GM19324 (cell line): ENCODE measurements at regions not wholly inside any gene's neighbourhood (a gene's known extent, or its start where the extent isn't known, plus 50 kb on each side); places are given as distances from the start of the nearest gene placed in this dataset.

Experiments
- ATAC-seq: cut with Tn5 transposase; IDR thresholded peaks from one replicate; pipeline ENCODE4 v1.9.1; 2021; ENCODE audit warnings: mild to moderate bottlenecking, moderate library complexity; ENCODE audit not compliant: unreplicated experiment, low FRiP score

GRCh38 chr5:56692359-56693219, 122.8 kb upstream of the MAP3K1 start:
- peak; percentile 61 for ATAC-seq

GRCh38 chr5:56688402-56688801, 126.9 kb upstream of the MAP3K1 start:
- ATAC-seq = no peak

GRCh38 chr5:56686337-56687195, 128.8 kb upstream of the MAP3K1 start:
- no peak for ATAC-seq

- ATAC-seq = no peak
Measured at GRCh38 chr5:56685503-56686217, 129.7 kb upstream of the MAP3K1 start.

GRCh38 chr5:56684159-56684558, 131.2 kb upstream of the MAP3K1 start:
- no peak for ATAC-seq

- no peak for ATAC-seq
Measured at GRCh38 chr5:56683733-56684132, 131.6 kb upstream of the MAP3K1 start.

GRCh38 chr5:56683281-56683680, 132.1 kb upstream of the MAP3K1 start:
- no peak for ATAC-seq

GRCh38 chr5:56681346-56681745, 134.0 kb upstream of the MAP3K1 start:
- ATAC-seq = no peak

- no peak for ATAC-seq
Measured at GRCh38 chr5:56680731-56681130, 134.6 kb upstream of the MAP3K1 start.

- ATAC-seq = no peak
Measured at GRCh38 chr5:56677690-56678305, 137.6 kb upstream of the MAP3K1 start.

- no peak for ATAC-seq
Measured at GRCh38 chr5:56676091-56676768, 139.1 kb upstream of the MAP3K1 start.

GRCh38 chr5:56674441-56674840, 140.9 kb upstream of the MAP3K1 start:
- no peak for ATAC-seq

- no peak for ATAC-seq
Measured at GRCh38 chr5:56673171-56673570, 142.2 kb upstream of the MAP3K1 start.

GRCh38 chr5:56671571-56671970, 143.8 kb upstream of the MAP3K1 start:
- no peak for ATAC-seq

GRCh38 chr5:56670916-56671315, 144.4 kb upstream of the MAP3K1 start:
- ATAC-seq = no peak

- peak; percentile 98 for ATAC-seq
Measured at GRCh38 chr5:56669534-56670483, 145.5 kb upstream of the MAP3K1 start.

GRCh38 chr5:56668996-56669395, 146.4 kb upstream of the MAP3K1 start:
- no peak for ATAC-seq

- ATAC-seq = no peak
Measured at GRCh38 chr5:56667692-56668091, 147.7 kb upstream of the MAP3K1 start.

- ATAC-seq = no peak
Measured at GRCh38 chr5:56666901-56667300, 148.4 kb upstream of the MAP3K1 start.
